ENCODE measurements at regions not wholly inside any gene's neighbourhood (a gene's known extent, or its start where the extent isn't known, plus 50 kb on each side); places are given as distances from the start of the nearest gene placed in this dataset.

DNA sequence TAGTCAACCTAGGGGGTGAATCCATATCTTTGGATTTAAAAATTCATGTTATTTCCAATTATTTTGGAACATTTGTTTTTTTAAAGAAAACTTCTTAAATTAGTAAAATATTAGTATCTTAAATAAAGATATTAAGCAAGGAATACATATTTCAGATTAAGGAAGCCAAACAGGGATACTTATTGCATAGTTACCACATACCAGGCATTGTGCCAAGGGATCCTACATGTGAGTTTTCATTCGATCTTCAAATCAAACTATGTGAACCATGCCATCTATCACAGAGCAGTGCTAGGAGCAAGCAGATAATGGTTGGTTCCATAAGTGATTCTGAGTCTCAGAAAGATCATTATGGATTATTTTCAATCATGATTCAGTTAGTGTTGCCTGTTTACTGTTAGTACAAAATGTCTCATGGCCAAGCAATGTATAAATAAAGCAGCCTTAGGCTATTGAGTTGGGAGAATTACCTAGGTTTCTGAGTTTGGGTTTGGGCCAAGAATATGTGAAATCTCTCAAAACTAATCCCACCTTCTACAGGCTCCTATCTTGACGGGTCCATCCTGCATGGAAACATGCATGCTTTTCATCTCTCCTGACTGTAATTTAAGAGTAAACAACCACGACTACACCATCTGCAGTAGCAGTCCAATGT lies 176.7 kb downstream of the NPFFR2 start:
- H3K36me3 ChIP-seq (ENCODE audit: control insufficient read depth, insufficient read depth, low read length) = no peaks in the 10 kb centered on the region
- DNase-seq (ENCODE audit: extremely low read depth in 1 of 4, low spot score in 3 of 4) (no peak), FAIRE-seq (no peak), ATAC-seq (no peak)
- no peaks in the 10 kb centered on the region for H3K9me3 ChIP-seq (replicated peaks; ENCODE audit: control insufficient read depth, insufficient read depth, low read depth, low read length)
- ChIA-PET CTCF (ENCODE audit: low intra/inter-chr PET ratio) (no interaction called here), POLR2A (no interaction called here)
- H3K27me3 ChIP-seq (ENCODE audit: control insufficient read depth in 2 of 2, insufficient read depth in 2 of 2, low read length in 2 of 2) = no peaks in the 10 kb centered on the region
- WGBS (ENCODE audit: insufficient coverage, low coverage, missing lambda C conversion rate) = 3% methylated on average over 3 of the region's 3 CpGs
- H3K4me1 ChIP-seq (replicated peaks in 1 of 2; ENCODE audit: control insufficient read depth in 2 of 2, insufficient read depth in 2 of 2, low read length in 2 of 2) = no peaks in the 10 kb centered on the region
- H3K9me1 ChIP-seq (ENCODE audit: control insufficient read depth, insufficient read depth, low read length) = no peaks in the 10 kb centered on the region
- in situ Hi-C loops (cut with MboI) = no loop called here
- no peaks in the 10 kb centered on the region for H4K20me1 ChIP-seq (replicated peaks; ENCODE audit: control insufficient read depth, insufficient read depth, low read length)
- no peak overlapping the region for H3K4me3 ChIP-seq
- TF ChIP-seq, protein P1, sequence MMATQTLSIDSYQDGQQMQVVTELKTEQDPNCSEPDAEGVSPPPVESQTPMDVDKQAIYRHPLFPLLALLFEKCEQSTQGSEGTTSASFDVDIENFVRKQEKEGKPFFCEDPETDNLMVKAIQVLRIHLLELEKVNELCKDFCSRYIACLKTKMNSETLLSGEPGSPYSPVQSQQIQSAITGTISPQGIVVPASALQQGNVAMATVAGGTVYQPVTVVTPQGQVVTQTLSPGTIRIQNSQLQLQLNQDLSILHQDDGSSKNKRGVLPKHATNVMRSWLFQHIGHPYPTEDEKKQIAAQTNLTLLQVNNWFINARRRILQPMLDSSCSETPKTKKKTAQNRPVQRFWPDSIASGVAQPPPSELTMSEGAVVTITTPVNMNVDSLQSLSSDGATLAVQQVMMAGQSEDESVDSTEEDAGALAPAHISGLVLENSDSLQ (IDR thresholded peaks at IDR 0.05) = no peak
- TF ChIP-seq ETV6 (IDR thresholded peaks at IDR 0.05; ENCODE audit: borderline replicate concordance in 1 of 2, low read depth in 2 of 2, low read length in 1 of 2) (no peak), ETV6 (CRISPR knock-in tag; IDR thresholded peaks at IDR 0.05; ENCODE audit: borderline replicate concordance) (no peak), ZNF384 (IDR thresholded peaks at IDR 0.05; ENCODE audit: low read depth, low read length) (no peak), PRPF4 (IDR thresholded peaks at IDR 0.05; ENCODE audit: insufficient read depth, low read depth, low read length, poor library complexity, severe bottlenecking) (no peak), U2AF2 (optimal IDR thresholded peaks at IDR 0.05; ENCODE audit: low read depth, low read length) (no peak)
- no peak overlapping the region for H3K4me2 ChIP-seq (ENCODE audit: insufficient read depth, low read length)
- no peak overlapping the region for H2AFZ ChIP-seq (ENCODE audit: low read depth, low read length)
- H3K79me2 ChIP-seq (ENCODE audit: control insufficient read depth, insufficient read depth, low read length) = no peaks in the 10 kb centered on the region
- H3K27ac ChIP-seq (ENCODE audit: extremely low read depth, low read depth, low read length) = no peak overlapping the region
- intact Hi-C loops (cut with micrococcal nuclease) = no loop called here
- no peak overlapping the region for H3K9ac ChIP-seq (ENCODE audit: insufficient read depth in 1 of 2, low read depth in 2 of 2, low read length in 2 of 2)
- BruUV-seq (replicated peaks) = no TSS peak

Data from K562 (cell line).